MM.1S (cell line): ENCODE measurements at regions not wholly inside any gene's neighbourhood (a gene's known extent, or its start where the extent isn't known, plus 50 kb on each side); places are given as distances from the start of the nearest gene placed in this dataset.
A peak's percentile ranks its signal among the peaks of the same experiment; 100 is the strongest.

Source experiments
- DNase-seq: peaks from one replicate; pipeline ENCODE4 v3.0.0-alpha.2; 2015
- H2AFZ ChIP-seq: fragments of 300-600 bp; sonication (generic); 2 replicates; pipeline ENCODE4 v1.6.0; 2016; ENCODE audit warnings: antibody characterized with exemption, low read length
- H3F3A ChIP-seq: fragments of 300-600 bp; sonication (generic); 2 replicates; pipeline ENCODE4 v1.6.1; 2016; ENCODE audit warnings: mild to moderate bottlenecking, antibody characterized with exemption, low read length, moderate library complexity, mixed read lengths; ENCODE audit not compliant: insufficient read depth
- H3K27ac ChIP-seq: fragments of 300-600 bp; sonication (generic); 2 replicates; pipeline ENCODE4 v1.5.1; 2016; ENCODE audit warnings: mild to moderate bottlenecking, low read length
- H3K27me3 ChIP-seq: fragments of 300-600 bp; sonication (generic); replicated peaks from 2 replicates; pipeline ENCODE4 v1.6.0; 2016; ENCODE audit warnings: low read length; ENCODE audit not compliant: insufficient read depth
- H3K36me3 ChIP-seq: fragments of 300-600 bp; sonication (generic); replicated peaks from 2 replicates; pipeline ENCODE4 v1.6.1; 2016; ENCODE audit warnings: mild to moderate bottlenecking, low read length, mixed read lengths; ENCODE audit not compliant: insufficient read depth
- H3K4me1 ChIP-seq: fragments of 300-600 bp; sonication (generic); 2 replicates; pipeline ENCODE4 v1.6.1; 2016; ENCODE audit warnings: low read length, mixed read lengths
- H3K4me2 ChIP-seq: fragments of 300-600 bp; sonication (generic); 2 replicates; pipeline ENCODE4 v1.6.0; 2016; ENCODE audit warnings: low read depth, low read length
- H3K4me3 ChIP-seq: fragments of 300-600 bp; sonication (generic); 2 replicates; pipeline ENCODE4 v1.5.1; 2016; ENCODE audit warnings: low read length, mixed read lengths
- H3K79me2 ChIP-seq: fragments of 300-600 bp; sonication (generic); 2 replicates; pipeline ENCODE4 v1.6.1; 2016; ENCODE audit warnings: mixed run types, low read length, mixed read lengths
- H3K9ac ChIP-seq: fragments of 300-600 bp; sonication (generic); 2 replicates; pipeline ENCODE4 v1.6.1; 2016; ENCODE audit warnings: low read length, mixed read lengths
- H3K9me2 ChIP-seq: fragments of 300-600 bp; sonication (generic); replicated peaks from 2 replicates; pipeline ENCODE4 v1.6.1; 2016; ENCODE audit warnings: mild to moderate bottlenecking, low read length, mixed read lengths; ENCODE audit not compliant: insufficient read depth
- H3K9me3 ChIP-seq: fragments of 300-600 bp; sonication (generic); replicated peaks from 2 replicates; pipeline ENCODE4 v1.6.1; 2016; ENCODE audit warnings: mild to moderate bottlenecking, low read length, mixed read lengths; ENCODE audit not compliant: insufficient read depth
- H4K20me1 ChIP-seq: fragments of 300-600 bp; sonication (generic); 2 replicates; pipeline ENCODE4 v1.6.1; 2016; ENCODE audit warnings: mild to moderate bottlenecking, low read length, moderate library complexity, mixed read lengths; ENCODE audit not compliant: insufficient read depth
- EZH2 ChIP-seq: fragments of 300-600 bp; sonication (generic); optimal IDR thresholded peaks from 2 replicates; pipeline ENCODE3; 2017; ENCODE audit warnings: low read depth, mild to moderate bottlenecking, antibody characterized with exemption, low read length, mixed read lengths
- EZH2phosphoT487 ChIP-seq: fragments of 300-600 bp; sonication (generic); IDR thresholded peaks from 2 replicates; pipeline ENCODE4 v1.6.1; 2018; ENCODE audit warnings: antibody characterized with exemption, low read length
- TF ChIP-seq, protein P1 (sequence below): fragments of 300-600 bp; sonication (generic); IDR thresholded peaks from 2 replicates; pipeline ENCODE4 v1.5.1; 2016; ENCODE audit warnings: antibody characterized with exemption, low read length, mixed read lengths

GRCh38 chr18:39796393-39796792, 2158.6 kb upstream of the PIK3C3 start:
- Histone ChIP-seq H2AFZ (peak overlapping the region; percentile 70), H4K20me1 (no peaks in the 10 kb centered on the region), H3K4me2 (peak overlapping the region; percentile 65), H3K79me2 (no peaks in the 10 kb centered on the region), H3F3A (peaks cover 3% of the 10 kb centered on the region; the same call in 1 of the 2 replicates), H3K4me3 (peak overlapping the region; percentile 36; the same call in 1 of the 2 replicates), H3K9ac (no peak overlapping the region), H3K4me1 (0 out of 2 replicates have a peak, but pooled peaks cover 4% of the 10 kb centered on the region), H3K27me3 (no peaks in the 10 kb centered on the region), H3K9me2 (no peaks in the 10 kb centered on the region), H3K27ac (no peak overlapping the region), H3K9me3 (no peaks in the 10 kb centered on the region), H3K36me3 (no peaks in the 10 kb centered on the region)
- TF ChIP-seq, protein P1, sequence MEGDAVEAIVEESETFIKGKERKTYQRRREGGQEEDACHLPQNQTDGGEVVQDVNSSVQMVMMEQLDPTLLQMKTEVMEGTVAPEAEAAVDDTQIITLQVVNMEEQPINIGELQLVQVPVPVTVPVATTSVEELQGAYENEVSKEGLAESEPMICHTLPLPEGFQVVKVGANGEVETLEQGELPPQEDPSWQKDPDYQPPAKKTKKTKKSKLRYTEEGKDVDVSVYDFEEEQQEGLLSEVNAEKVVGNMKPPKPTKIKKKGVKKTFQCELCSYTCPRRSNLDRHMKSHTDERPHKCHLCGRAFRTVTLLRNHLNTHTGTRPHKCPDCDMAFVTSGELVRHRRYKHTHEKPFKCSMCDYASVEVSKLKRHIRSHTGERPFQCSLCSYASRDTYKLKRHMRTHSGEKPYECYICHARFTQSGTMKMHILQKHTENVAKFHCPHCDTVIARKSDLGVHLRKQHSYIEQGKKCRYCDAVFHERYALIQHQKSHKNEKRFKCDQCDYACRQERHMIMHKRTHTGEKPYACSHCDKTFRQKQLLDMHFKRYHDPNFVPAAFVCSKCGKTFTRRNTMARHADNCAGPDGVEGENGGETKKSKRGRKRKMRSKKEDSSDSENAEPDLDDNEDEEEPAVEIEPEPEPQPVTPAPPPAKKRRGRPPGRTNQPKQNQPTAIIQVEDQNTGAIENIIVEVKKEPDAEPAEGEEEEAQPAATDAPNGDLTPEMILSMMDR, result no peak
- no peak for TF ChIP-seq EZH2
- TF ChIP-seq EZH2phosphoT487, result no peak
- peak; percentile 61 for DNase-seq

- H2AFZ ChIP-seq, result 0 out of 2 replicates have a peak overlapping the region, but pooled peaks have one; percentile 70
- H3K4me3 ChIP-seq, result no peak overlapping the region
- no peaks in the 10 kb centered on the region for H3K79me2 ChIP-seq
- no peaks in the 10 kb centered on the region for H3F3A ChIP-seq
- H4K20me1 ChIP-seq, result no peaks in the 10 kb centered on the region
- H3K4me2 ChIP-seq, result no peak overlapping the region
- 0 out of 2 replicates have a peak, but pooled peaks cover 4% of the 10 kb centered on the region for H3K4me1 ChIP-seq
- no peak overlapping the region for H3K9ac ChIP-seq
- no peak for DNase-seq
- H3K9me3 ChIP-seq, result no peaks in the 10 kb centered on the region
- no peaks in the 10 kb centered on the region for H3K36me3 ChIP-seq
- TF ChIP-seq EZH2, result no peak
- TF ChIP-seq, protein P1, result no peak
- no peak for TF ChIP-seq EZH2phosphoT487
- H3K9me2 ChIP-seq, result no peaks in the 10 kb centered on the region
- H3K27ac ChIP-seq, result no peak overlapping the region
- H3K27me3 ChIP-seq, result no peaks in the 10 kb centered on the region
Measured at GRCh38 chr18:39795350-39795749, 2159.7 kb upstream of the PIK3C3 start.

DNA sequence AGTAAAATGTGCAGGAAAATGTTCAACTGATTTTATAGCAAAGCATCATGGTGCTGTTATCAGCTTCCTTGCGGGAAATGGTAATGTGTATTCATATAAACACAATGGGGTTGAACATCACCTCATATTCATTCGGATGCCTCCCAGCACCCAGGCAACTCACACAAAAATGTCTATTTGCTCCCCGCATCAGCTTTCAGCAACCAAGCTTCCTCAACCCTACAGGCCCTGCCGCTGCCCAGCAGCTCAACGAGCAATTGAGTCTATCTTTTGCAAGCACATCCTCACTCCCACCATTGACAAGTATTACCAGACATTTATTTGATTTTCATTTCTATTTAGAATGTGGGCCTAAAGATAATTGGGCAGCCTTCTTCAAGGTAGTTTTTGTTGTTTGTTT, 2161.4 kb upstream of the PIK3C3 start:
- H3K27me3 ChIP-seq, result no peaks in the 10 kb centered on the region
- no peak overlapping the region for H3K9ac ChIP-seq
- no peak overlapping the region for H3K27ac ChIP-seq
- no peaks in the 10 kb centered on the region for H3F3A ChIP-seq
- no peaks in the 10 kb centered on the region for H4K20me1 ChIP-seq
- no peaks in the 10 kb centered on the region for H3K9me2 ChIP-seq
- no peaks in the 10 kb centered on the region for H3K79me2 ChIP-seq
- no peaks in the 10 kb centered on the region for H3K9me3 ChIP-seq
- H2AFZ ChIP-seq, result no peak overlapping the region
- H3K36me3 ChIP-seq, result no peaks in the 10 kb centered on the region
- 0 out of 2 replicates have a peak, but pooled peaks cover 4% of the 10 kb centered on the region for H3K4me1 ChIP-seq
- no peak overlapping the region for H3K4me3 ChIP-seq
- H3K4me2 ChIP-seq, result no peak overlapping the region
- TF ChIP-seq EZH2 (no peak), EZH2phosphoT487 (no peak)
- TF ChIP-seq, protein P1, result no peak
- no peak for DNase-seq
